ENCODE measurements at regions not wholly inside any gene's neighbourhood (a gene's known extent, or its start where the extent isn't known, plus 50 kb on each side); places are given as distances from the start of the nearest gene placed in this dataset.

GRCh38 chr5:72009280-72009679, 98.0 kb upstream of the MAP1B start:
- no peak for FAIRE-seq

- no peak for FAIRE-seq
Measured at GRCh38 chr5:72010430-72010829, 96.8 kb upstream of the MAP1B start.

- FAIRE-seq: no peak
Measured at GRCh38 chr5:72012906-72013305, 94.4 kb upstream of the MAP1B start.

DNA sequence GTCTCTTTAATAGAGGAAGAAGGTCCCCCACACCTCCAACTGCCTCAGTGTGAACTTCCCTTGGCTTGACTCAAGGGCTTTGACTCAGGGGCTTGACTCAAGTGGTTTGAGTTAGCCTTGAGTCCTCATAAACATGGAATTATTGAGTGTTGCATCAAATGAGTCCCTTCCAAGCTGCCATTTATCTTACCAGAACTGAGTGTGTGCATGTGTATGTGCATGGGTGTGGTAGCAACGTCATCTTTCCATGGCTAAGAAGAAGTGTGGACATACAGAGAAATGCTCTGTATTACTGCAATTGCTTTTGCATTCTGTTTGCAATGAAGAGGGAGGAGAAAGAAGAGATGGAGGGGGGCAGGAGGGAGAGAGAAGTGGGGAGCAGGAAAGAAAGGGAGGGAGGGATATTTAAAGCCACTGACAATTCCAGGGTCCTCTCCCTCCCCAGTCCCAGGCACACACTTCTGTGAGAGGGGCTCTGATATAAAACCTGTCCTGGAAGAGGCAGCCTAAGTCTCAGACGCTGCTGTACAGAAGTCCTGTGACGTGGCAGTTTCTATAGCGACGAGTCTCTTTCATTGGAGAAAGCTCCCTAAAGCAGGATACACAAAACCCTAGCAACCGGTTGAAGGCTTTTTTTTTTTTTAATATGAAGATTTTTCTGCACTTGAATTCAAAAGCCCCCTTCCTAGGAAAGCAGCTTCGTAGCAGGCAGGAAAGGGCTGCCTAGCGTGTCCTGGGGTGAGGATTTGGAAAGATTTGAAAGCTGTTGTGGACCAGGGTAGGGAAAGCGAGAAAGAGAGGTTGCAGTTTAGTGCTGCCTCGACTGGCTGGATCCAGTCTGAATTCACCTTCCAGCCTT, 93.3 kb upstream of the MAP1B start:
- no peak for FAIRE-seq

DNA sequence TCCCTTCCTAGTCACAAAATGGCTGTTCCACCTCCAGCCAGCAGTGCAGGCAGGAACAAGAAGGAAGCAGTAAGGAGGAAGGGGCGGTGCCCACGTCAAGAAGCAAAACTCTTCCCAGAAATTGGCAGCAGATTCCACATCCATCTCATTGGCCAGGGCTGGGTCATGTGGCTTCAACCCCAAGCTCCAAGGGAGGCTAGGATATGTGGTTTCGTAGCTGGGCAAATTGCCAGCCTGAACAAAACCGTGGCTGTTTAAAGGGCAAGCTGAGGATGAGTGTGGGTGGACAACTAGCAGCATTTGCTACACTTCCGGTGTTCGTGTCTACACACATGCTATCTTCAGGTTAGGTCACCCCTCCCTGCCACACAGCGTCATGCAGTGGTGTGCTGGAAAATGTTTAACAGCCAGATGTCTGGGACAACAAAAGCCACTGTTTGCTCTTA, 92.1 kb upstream of the MAP1B start:
- FAIRE-seq: no peak

DNA sequence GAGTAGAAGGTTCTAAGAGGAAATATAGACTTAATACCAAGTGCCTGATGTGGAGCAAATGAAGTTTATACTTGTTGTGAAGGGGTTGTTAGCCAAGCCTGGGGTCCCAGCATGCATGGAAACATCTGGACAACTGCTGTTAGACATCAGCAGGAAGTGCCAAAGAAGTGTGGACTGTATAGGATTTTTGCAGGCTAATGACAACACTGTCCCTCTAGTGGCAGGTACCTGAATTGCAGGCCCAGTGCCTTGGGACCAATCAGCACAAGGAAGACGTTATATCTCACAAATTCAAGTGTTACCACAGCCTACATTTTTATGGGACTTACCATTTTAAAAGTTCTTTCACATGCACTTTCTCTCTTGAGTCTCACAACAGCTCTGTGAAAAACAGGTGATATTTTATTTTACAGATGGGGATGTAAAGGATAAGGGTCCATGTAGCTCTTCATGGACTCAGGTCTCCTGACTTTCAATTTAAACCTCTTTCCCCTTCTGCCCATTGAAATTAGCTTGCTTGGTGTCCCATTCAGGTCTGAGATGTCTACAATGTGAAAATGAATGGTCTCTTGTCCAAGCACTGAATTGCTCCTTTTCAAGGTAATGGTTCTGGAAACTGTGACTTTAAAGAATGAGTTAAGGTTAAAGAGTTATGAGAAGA, 89.0 kb upstream of the MAP1B start:
- no peak for FAIRE-seq

- FAIRE-seq: no peak
Measured at GRCh38 chr5:72020161-72020983, 86.9 kb upstream of the MAP1B start.

- FAIRE-seq: no peak
Measured at GRCh38 chr5:72021651-72022357, 85.5 kb upstream of the MAP1B start.

DNA sequence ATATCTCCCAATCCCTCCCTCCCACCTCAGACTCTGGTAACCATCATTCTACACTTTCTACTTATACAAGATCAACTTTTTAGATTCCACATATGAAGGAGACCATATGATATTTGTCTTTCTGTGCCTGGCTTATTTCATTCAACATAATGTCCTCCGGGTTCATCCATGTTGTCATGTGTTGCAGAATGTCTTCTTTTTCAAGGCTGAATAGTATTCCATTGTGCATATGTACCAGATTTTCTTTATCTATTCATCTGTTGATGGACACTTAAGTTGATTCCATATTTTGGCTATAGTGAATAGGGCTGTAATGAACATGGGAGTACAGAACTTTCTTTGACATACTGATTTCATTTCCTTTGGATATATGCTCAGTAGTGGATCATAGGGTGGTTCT, 78.9 kb upstream of the MAP1B start:
- no peak for FAIRE-seq

DNA sequence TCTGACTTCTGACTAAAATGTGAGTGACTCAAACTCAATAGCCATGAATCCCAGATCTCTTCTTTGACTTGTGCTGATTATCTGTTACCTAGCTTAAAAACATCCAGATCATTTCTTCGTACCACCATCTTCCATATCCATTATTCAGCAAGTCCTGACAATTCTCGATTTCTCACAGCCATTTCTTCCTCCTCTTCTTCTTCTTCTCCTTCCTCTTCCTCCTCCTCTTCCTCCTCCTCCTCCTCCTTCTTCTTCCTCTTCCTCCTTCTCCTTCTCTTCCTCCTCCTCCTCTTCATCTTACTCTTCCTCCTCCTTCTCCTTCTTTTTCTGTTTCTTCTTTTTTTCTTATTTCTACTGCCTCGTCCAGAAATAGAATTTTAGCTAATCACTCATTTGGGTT, 77.0 kb upstream of the MAP1B start:
- no peak for FAIRE-seq

DNA sequence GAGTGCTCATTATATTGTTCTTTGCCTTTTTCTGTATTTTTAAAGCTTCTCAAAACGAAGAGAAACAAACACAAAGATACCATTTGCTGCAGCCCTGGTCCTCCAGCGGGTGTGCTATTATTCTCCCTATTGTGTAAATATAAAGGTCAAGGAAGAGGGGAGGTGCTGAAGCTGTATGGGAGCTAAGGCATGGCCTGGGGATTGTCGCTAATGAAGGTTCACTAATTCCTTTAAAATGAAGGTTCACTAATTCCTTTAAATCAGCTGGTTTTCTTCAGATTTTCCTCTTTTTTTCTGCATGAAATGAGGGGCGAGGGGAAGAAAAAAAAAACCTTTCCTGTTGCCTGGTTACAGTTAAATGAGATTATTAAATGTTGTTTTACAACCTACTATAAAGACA, 74.5 kb upstream of the MAP1B start:
- no peak for FAIRE-seq

- no peak for FAIRE-seq
Measured at GRCh38 chr5:72034770-72035169, 72.5 kb upstream of the MAP1B start.

GRCh38 chr5:72035831-72036230, 71.4 kb upstream of the MAP1B start:
- FAIRE-seq: no peak

GRCh38 chr5:72036951-72037350, 70.3 kb upstream of the MAP1B start:
- no peak for FAIRE-seq

- no peak for FAIRE-seq
Measured at GRCh38 chr5:72040513-72040912, 66.8 kb upstream of the MAP1B start.

- no peak for FAIRE-seq
Measured at GRCh38 chr5:72041654-72042053, 65.6 kb upstream of the MAP1B start.

- no peak for FAIRE-seq
Measured at GRCh38 chr5:72042097-72042496, 65.2 kb upstream of the MAP1B start.

DNA sequence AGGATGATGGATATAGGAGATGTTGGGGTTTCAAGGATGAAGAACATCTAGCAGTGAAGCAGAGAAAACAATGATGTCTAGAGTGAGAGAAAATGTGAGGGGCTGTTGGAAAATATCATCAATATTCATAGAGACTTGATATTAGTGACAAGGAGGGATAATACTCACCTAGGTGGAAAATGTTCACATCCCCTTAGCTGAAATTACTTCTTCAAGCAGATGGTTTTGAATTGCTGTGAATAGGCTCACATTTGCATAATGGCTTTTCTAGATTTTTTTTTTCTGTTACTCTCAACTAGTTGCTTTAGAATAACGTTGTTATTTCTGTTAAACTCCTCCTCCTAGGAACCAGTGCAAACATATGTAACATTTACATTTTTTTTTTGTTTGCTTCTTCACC, 61.6 kb upstream of the MAP1B start:
- no peak for FAIRE-seq

DNA sequence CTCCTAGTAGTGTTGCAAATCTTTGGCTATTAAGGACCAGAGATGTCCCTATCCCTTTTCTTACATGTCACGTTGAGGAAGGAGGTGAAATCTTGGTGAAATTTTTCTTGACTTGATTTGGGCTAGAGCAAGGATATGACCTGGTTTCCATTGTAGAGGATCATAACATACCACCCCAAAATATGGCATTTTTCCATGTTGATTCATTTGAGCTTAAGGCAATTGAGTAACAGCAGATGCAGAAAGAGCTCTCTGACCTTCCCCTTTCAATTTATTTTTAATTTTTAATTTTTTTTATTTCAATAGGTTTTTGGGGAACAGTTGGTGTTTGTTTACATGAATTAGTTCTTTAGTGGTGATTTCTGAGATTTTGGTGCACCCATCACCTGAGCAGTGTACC, 61.2 kb upstream of the MAP1B start:
- no peak for FAIRE-seq

GRCh38 chr5:72055636-72056035, 51.6 kb upstream of the MAP1B start:
- FAIRE-seq: no peak
